Neural cell (in vitro differentiated cells): ENCODE measurements at regions not wholly inside any gene's neighbourhood (a gene's known extent, or its start where the extent isn't known, plus 50 kb on each side); places are given as distances from the start of the nearest gene placed in this dataset.

Experiments used
- CTCF ChIP-seq: fragments of 450-650 bp; IDR thresholded peaks from 2 replicates; pipeline ENCODE4 v1.5.1; 2014; ENCODE audit warnings: antibody characterized with exemption, mild to moderate bottlenecking, moderate library complexity; ENCODE audit not compliant: poor library complexity, severe bottlenecking
- EZH2 ChIP-seq: fragments of 200-600, 300-800 bp; shearing (Covaris generic), sonication (generic); IDR thresholded peaks from 2 replicates; pipeline ENCODE4 v1.6.1; 2014; ENCODE audit warnings: antibody characterized with exemption, low read length, borderline replicate concordance, mild to moderate bottlenecking; ENCODE audit not compliant: insufficient read depth, poor library complexity, severe bottlenecking
- REST ChIP-seq: IDR thresholded peaks from 2 replicates; pipeline ENCODE4 v1.6.1; 2012; ENCODE audit warnings: borderline replicate concordance

- TF ChIP-seq CTCF (no peak), REST (no peak), EZH2 (no peak)
Measured at GRCh38 chr9:108134486-108135128, 645.0 kb upstream of the KLF4 start.
